ENCODE measurements at regions not wholly inside any gene's neighbourhood (a gene's known extent, or its start where the extent isn't known, plus 50 kb on each side); places are given as distances from the start of the nearest gene placed in this dataset.

DNA sequence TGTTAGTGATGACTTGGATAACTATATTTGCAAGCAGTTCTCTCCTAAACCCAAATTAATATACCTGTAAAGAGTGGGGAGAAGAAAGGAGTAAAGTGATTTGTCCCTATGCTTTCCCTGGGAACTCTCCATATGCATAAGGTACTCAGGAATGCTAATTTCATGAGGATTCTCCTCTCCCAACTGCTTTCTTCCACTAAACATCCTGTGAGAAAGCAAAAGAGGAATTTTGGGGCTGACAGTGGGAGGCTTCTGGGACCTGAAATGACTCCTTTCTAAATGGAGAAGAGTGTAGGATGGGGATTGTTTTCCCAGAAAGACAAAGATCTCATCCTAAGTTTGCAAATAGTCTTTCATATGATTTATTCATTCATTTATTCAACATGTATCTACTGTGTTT lies 250.5 kb downstream of the TDRD3 start:
- H3K4me1 Mint-ChIP-seq: peaks cover 2 to 8% of the 10 kb centered on the region in 2 donors
- no peaks in the 10 kb centered on the region for H3K36me3 Mint-ChIP-seq
- H3K27ac Mint-ChIP-seq: no peak overlapping the region
- H3K27me3 Mint-ChIP-seq: no peaks in the 10 kb centered on the region
- ATAC-seq (replicated peaks): no peak
- peaks cover 0 to 8% of the 10 kb centered on the region in 2 donors for H3K9me3 Mint-ChIP-seq
- DNase-seq: no peak
- no peak overlapping the region for H3K4me3 Mint-ChIP-seq

- Mint-ChIP-seq H3K4me1 (peaks cover 2 to 8% of the 10 kb centered on the region in 2 donors), H3K36me3 (no peaks in the 10 kb centered on the region), H3K27ac (no peak overlapping the region), H3K27me3 (no peaks in the 10 kb centered on the region), H3K4me3 (no peak overlapping the region), H3K9me3 (peaks cover 0 to 8% of the 10 kb centered on the region in 2 donors)
- ATAC-seq (replicated peaks) (no peak), DNase-seq (no peak)
Observed at GRCh38 chr13:60646620-60647019, 249.6 kb downstream of the TDRD3 start.

DNA sequence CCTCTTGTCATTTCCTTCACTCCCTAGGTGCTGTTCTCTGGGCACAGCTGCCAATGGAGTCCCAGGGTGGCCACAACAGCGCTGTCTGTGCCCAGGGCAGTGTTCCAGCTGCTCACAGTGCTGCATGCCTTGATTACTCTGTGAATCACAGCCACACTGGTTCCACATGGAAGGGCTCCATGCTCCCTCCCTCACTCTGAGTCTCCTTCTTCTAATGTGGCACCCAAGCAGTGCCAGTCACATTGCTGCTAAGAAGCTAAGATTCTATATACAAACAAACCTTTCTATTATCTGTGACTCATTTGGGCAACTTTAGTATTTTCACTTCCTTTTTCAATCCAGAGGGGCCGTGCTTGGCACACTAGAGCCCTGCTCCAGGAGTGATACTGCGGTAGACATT lies 248.7 kb downstream of the TDRD3 start:
- H3K36me3 Mint-ChIP-seq: no peaks in the 10 kb centered on the region
- no peaks in the 10 kb centered on the region for H3K27me3 Mint-ChIP-seq
- DNase-seq: no peak
- peaks cover 2 to 8% of the 10 kb centered on the region in 2 donors for H3K4me1 Mint-ChIP-seq
- peaks cover 0 to 8% of the 10 kb centered on the region in 2 donors for H3K9me3 Mint-ChIP-seq
- no peak overlapping the region for H3K4me3 Mint-ChIP-seq
- ATAC-seq (replicated peaks): peak; percentile 58 to 71
- no peak overlapping the region for H3K27ac Mint-ChIP-seq

DNA sequence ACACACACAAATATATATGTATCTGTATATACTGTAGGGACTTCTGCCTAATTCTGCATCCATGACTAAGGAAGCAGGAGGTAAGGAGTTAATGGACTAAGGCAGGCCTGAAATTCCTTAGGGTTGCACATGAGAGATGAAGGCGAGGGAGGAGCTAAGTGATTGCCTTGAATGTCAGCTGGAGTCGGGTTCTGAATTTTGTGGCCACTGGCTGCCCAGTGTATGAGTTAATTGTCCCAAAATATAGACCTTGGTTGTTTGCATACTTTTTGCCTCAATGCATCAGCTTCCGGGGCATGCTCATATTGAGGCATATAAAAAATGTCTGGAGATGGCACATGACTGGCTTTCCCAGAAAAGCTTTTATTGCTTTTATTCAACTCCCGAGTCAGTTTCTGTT lies 245.5 kb downstream of the TDRD3 start:
- H3K27me3 Mint-ChIP-seq: peaks cover 0 to 2% of the 10 kb centered on the region in 2 donors
- no peak overlapping the region for H3K4me3 Mint-ChIP-seq
- ATAC-seq (replicated peaks): no peak
- H3K36me3 Mint-ChIP-seq: no peaks in the 10 kb centered on the region
- no peak overlapping the region for H3K27ac Mint-ChIP-seq
- DNase-seq: no peak
- H3K9me3 Mint-ChIP-seq: peaks cover 0 to 8% of the 10 kb centered on the region in 2 donors
- peaks cover 2 to 8% of the 10 kb centered on the region in 2 donors for H3K4me1 Mint-ChIP-seq

DNA sequence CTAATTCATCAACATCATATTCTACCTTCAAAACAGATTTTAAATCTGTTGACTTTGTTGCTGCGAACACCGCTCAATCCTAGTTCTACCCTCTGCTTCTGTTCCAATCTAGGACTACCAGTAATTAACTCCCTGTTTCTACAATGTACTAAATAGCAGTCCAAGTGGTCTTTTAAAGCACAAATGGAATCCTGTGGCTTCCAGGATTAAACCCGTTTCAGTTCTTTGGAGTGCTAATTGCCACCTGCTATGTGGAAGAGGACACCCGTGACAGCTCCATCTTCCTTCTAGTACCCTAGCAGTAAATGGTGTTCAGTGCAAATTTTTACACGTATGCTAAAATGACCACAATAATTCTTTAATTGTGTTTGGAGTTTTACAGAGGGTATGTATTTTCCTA lies 232.1 kb downstream of the TDRD3 start:
- Mint-ChIP-seq H3K4me3 (no peak overlapping the region), H3K36me3 (no peaks in the 10 kb centered on the region), H3K4me1 (no peaks in the 10 kb centered on the region), H3K27ac (no peak overlapping the region), H3K9me3 (no peaks in the 10 kb centered on the region), H3K27me3 (peaks cover 3 to 6% of the 10 kb centered on the region in 2 donors)
- DNase-seq (no peak), ATAC-seq (replicated peaks) (no peak)

GRCh38 chr13:60627071-60627686 lies 230.2 kb downstream of the TDRD3 start:
- Mint-ChIP-seq H3K36me3 (no peaks in the 10 kb centered on the region), H3K9me3 (no peaks in the 10 kb centered on the region), H3K27me3 (peaks cover 6 to 12% of the 10 kb centered on the region in 2 donors), H3K27ac (no peak overlapping the region), H3K4me1 (no peaks in the 10 kb centered on the region), H3K4me3 (no peak overlapping the region)
- ATAC-seq (replicated peaks) (peak; percentile 56 to 59), DNase-seq (no peak)
